Gastrocnemius medialis (tissue), 4 donors: ENCODE measurements at regions not wholly inside any gene's neighbourhood (a gene's known extent, or its start where the extent isn't known, plus 50 kb on each side); places are given as distances from the start of the nearest gene placed in this dataset.

Source experiments
- ATAC-seq, 2 donors: fragments of 150-250 bp; one replicate each; pipeline ENCODE4 v1.9.1; 2016
- DNase-seq, 2 donors: peaks; one replicate each; pipeline ENCODE4 v3.0.0-alpha.2; 2019
- H3K27ac ChIP-seq, 4 donors: fragments of 200-600 bp; sonication (generic); 1 replicate in 1 of 4; 2 replicates in 3 of 4; pipeline ENCODE4 v1.5.1; 2016 to 2018; ENCODE audit warnings: mild to moderate bottlenecking in 2 of 4, moderate library complexity in 1 of 4
- H3K27me3 ChIP-seq, 3 donors: fragments of 200-600 bp; sonication (generic) in 2 of 3; 1 replicate in 1 of 3; 2 replicates in 2 of 3; pipeline versions ENCODE4 v1.5.1 to v1.6.0; 2016 to 2019; ENCODE audit warnings: mild to moderate bottlenecking in 1 of 3, moderate library complexity in 1 of 3
- H3K36me3 ChIP-seq, 2 donors: fragments of 200-600 bp; sonication (generic) in 1 of 2; one replicate each; pipeline ENCODE4 v1.5.1; 2017 to 2018
- H3K4me1 ChIP-seq, 2 donors: fragments of 200-600 bp; sonication (generic) in 1 of 2; one replicate each; pipeline ENCODE4 v1.5.1; 2016 to 2017; ENCODE audit warnings: mild to moderate bottlenecking in 2 of 2
- H3K4me3 ChIP-seq, 4 donors: fragments of 200-600 bp; sonication (generic) in 3 of 4; 1 replicate in 1 of 4; 2 replicates in 3 of 4; pipeline ENCODE4 v1.5.1; 2016 to 2019; ENCODE audit warnings: mild to moderate bottlenecking in 2 of 4
- H3K9me3 ChIP-seq, 3 donors: fragments of 200-600 bp; sonication (generic) in 2 of 3; 1 replicate in 1 of 3; 2 replicates in 2 of 3; pipeline ENCODE4 v1.5.1; 2016 to 2019
- CTCF ChIP-seq, 5 experiments: fragments of 450-650 bp in 3 of 5; fragments of 200-600 bp in 2 of 5; sonication (generic) in 2 of 5; IDR thresholded peaks in 4 of 5; conservative IDR thresholded peaks in 1 of 5; 1 replicate in 4 of 5; 2 replicates in 1 of 5; pipeline ENCODE4 v1.5.1; 2016 to 2019; ENCODE audit warnings: antibody characterized with exemption in 5 of 5, mild to moderate bottlenecking in 3 of 5, moderate library complexity in 3 of 5
- POLR2A ChIP-seq, 2 donors: fragments of 450-650 bp; IDR thresholded peaks; one replicate each; pipeline ENCODE4 v1.6.1; 2017; ENCODE audit warnings: antibody characterized with exemption in 2 of 2, mild to moderate bottlenecking in 2 of 2, moderate library complexity in 2 of 2
- in situ Hi-C, 4 donors: fragments of 200-750 bp; cut with MboI; loops; one replicate each; pipeline versions ENCODE4 v1.15.0 to v1.8.0; 2017; ENCODE audit warnings: low sequenced_read_pairs in 4 of 4
- intact Hi-C: fragments of 100-400 bp; cut with DNase I; formaldehyde crosslinking; loops from one replicate; pipeline ENCODE4 v1.15.1; 2023; ENCODE audit warnings: low total_unique reads

- TF ChIP-seq POLR2A (IDR thresholded peaks at IDR 0.05) (no peak), CTCF (IDR thresholded peaks at IDR 0.05 in 4 of 5, conservative IDR thresholded peaks at IDR 0.05 in 1 of 5) (no peak)
- Histone ChIP-seq H3K4me3 (no peak overlapping the region), H3K4me1 (peaks cover 0 to 5% of the 10 kb centered on the region in 2 donors), H3K9me3 (no peaks in the 10 kb centered on the region), H3K36me3 (no peaks in the 10 kb centered on the region), H3K27me3 (no peaks in the 10 kb centered on the region), H3K27ac (no peak overlapping the region)
- no peak for DNase-seq
- intact Hi-C loops (loop anchor here (5.0 kb wide), 1 partner anchor 43 kb away; no protein-coding TSS in a partner anchor), in situ Hi-C loops (no loop called here)
- ATAC-seq = no peak
Observed at GRCh38 chr10:88049204-88049603, 185.8 kb downstream of the PTEN start.

- ATAC-seq (no peak), DNase-seq (no peak)
- intact Hi-C loops (no loop called here), in situ Hi-C loops (no loop called here)
- TF ChIP-seq CTCF (IDR thresholded peaks at IDR 0.05 in 4 of 5, conservative IDR thresholded peaks at IDR 0.05 in 1 of 5) (no peak), POLR2A (IDR thresholded peaks at IDR 0.05) (no peak)
- Histone ChIP-seq H3K36me3 (no peaks in the 10 kb centered on the region), H3K9me3 (no peaks in the 10 kb centered on the region), H3K27ac (peak overlapping the region in 1 of 4 donors; percentile 33), H3K4me3 (no peak overlapping the region), H3K27me3 (no peaks in the 10 kb centered on the region), H3K4me1 (peaks cover 0 to 9% of the 10 kb centered on the region in 2 donors)
Observed at GRCh38 chr10:88057720-88058119, 194.3 kb downstream of the PTEN start.

GRCh38 chr10:88058750-88059149 lies 195.3 kb downstream of the PTEN start:
- peak overlapping the region in 1 of 4 donors; percentile 33 for H3K27ac ChIP-seq
- DNase-seq = no peak
- TF ChIP-seq CTCF (IDR thresholded peaks at IDR 0.05 in 4 of 5, conservative IDR thresholded peaks at IDR 0.05 in 1 of 5) = no peak
- no peak for TF ChIP-seq POLR2A (IDR thresholded peaks at IDR 0.05)

GRCh38 chr10:88059190-88059589 lies 195.8 kb downstream of the PTEN start:
- TF ChIP-seq CTCF (IDR thresholded peaks at IDR 0.05 in 4 of 5, conservative IDR thresholded peaks at IDR 0.05 in 1 of 5) (no peak), POLR2A (IDR thresholded peaks at IDR 0.05) (no peak)
- Histone ChIP-seq H3K36me3 (no peaks in the 10 kb centered on the region), H3K27ac (no peak overlapping the region), H3K9me3 (no peaks in the 10 kb centered on the region), H3K4me3 (no peak overlapping the region), H3K27me3 (no peaks in the 10 kb centered on the region), H3K4me1 (peaks cover 0 to 24% of the 10 kb centered on the region in 2 donors)
- intact Hi-C loops (no loop called here), in situ Hi-C loops (no loop called here)
- no peak for ATAC-seq
- no peak for DNase-seq

More at GRCh38 chr10:88058750-88059149, 195.3 kb downstream of the PTEN start:
- peaks cover 0 to 19% of the 10 kb centered on the region in 2 donors for H3K4me1 ChIP-seq
- H3K27me3 ChIP-seq = no peaks in the 10 kb centered on the region
- H3K36me3 ChIP-seq = no peaks in the 10 kb centered on the region
- ATAC-seq = no peak
- no peak overlapping the region for H3K4me3 ChIP-seq
- H3K9me3 ChIP-seq = no peaks in the 10 kb centered on the region
- in situ Hi-C loops (no loop called here), intact Hi-C loops (no loop called here)

GRCh38 chr10:88060762-88061161 lies 197.3 kb downstream of the PTEN start:
- no peak for TF ChIP-seq CTCF (IDR thresholded peaks at IDR 0.05 in 4 of 5, conservative IDR thresholded peaks at IDR 0.05 in 1 of 5)
- no peak for TF ChIP-seq POLR2A (IDR thresholded peaks at IDR 0.05)
- ATAC-seq = no peak
- Histone ChIP-seq H3K27ac (no peak overlapping the region), H3K36me3 (no peaks in the 10 kb centered on the region), H3K27me3 (no peaks in the 10 kb centered on the region), H3K9me3 (no peaks in the 10 kb centered on the region), H3K4me1 (peaks cover 0 to 25% of the 10 kb centered on the region in 2 donors), H3K4me3 (no peak overlapping the region)
- in situ Hi-C loops (no loop called here), intact Hi-C loops (no loop called here)
- no peak for DNase-seq
